Colon (tissue), 2 donors: ENCODE measurements at regions not wholly inside any gene's neighbourhood (a gene's known extent, or its start where the extent isn't known, plus 50 kb on each side); places are given as distances from the start of the nearest gene placed in this dataset.

Experiments
- FAIRE-seq: peaks from 2 replicates; lab custom pipeline; 2012; peaks lifted over from hg19 to GRCh38; lab: Jason Lieb, UNC
- donor health status: control.
- donor health status: control.

DNA sequence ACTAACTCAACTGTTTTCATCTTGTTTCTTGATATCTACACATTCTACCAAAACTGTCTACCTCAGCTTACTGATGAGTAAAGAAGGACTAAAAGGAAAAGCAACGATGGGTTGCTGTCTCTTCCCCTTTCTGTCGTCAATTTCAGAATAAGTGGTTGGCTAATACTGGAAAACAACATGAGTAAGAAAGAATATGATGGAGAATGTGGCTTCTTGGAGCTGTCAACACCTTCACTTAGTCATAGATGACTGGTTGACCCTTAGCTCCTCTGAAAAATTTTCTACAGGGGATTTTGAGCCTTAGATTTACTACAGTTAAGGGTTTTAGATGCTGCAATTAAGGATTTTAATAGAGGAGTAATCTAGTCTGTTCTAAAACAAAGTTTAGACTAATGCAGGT, 797.9 kb downstream of the TLE4 start:
- FAIRE-seq, result no peak

DNA sequence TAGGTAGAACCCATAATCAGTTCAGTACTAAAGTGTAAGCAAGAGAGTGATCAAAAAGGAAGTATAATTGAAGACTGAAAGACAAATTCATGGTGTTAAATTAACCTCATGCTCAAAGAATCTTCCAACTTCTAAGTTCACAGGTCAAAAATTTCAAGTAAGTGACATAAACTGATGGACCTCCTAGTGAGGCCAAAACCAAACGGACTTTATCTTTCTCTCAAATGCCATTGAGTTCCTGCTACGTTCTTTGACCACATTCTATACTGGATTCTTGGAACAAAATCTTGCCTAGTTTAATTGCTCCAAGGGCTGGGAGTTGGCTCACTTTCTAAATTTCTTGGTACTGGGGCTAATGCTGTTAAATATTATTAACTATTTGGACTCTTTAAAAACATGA, 794.9 kb downstream of the TLE4 start:
- no peak for FAIRE-seq

DNA sequence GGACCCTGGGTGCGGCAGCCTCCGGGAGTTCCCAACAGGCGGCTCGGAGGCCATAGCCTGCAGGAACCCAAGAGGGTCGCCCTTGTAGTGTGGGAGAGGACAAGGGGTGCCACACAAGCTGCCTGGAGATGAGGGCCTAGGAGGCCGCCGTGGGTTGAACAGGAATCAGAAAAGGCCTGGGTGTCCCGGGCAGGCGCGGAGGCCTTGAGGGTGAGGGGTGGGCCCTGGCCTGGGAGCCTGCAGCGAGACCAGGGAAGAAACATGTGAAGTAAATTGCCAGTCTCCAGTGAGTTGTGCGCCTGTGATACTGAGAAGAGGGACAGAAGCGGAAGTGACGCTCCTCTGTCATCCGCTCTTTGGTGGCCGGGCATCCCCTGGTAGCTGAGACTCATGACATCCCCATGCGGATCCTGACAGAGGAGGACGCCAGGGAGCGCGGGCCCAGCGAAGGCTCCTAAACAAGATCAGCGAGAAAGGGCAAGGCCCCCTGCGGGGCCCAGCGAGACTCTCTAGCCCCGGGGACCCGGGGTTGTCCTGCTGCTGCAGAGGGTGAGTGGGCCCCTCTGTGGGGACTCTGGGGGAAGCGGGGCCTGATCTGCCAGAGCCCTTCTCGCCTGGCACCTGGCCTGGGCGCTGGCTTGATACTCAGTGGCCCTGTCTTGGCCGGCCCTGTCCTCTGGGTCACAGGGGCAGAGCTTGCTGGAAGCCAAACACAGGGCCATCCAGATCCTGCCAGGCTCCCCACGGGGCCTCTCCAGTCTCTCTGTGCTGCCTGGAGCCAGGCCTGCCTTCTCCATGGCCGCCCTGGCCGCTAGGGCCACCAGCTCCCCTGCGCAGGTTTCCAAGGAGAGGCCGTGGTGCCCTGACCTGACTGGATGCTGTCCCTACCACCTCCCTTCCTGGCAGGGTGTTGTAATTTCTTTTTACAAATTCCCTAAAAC, 788.4 kb downstream of the TLE4 start:
- FAIRE-seq, result no peak

GRCh38 chr9:80359291-80359690, 787.5 kb downstream of the TLE4 start:
- FAIRE-seq, result no peak

DNA sequence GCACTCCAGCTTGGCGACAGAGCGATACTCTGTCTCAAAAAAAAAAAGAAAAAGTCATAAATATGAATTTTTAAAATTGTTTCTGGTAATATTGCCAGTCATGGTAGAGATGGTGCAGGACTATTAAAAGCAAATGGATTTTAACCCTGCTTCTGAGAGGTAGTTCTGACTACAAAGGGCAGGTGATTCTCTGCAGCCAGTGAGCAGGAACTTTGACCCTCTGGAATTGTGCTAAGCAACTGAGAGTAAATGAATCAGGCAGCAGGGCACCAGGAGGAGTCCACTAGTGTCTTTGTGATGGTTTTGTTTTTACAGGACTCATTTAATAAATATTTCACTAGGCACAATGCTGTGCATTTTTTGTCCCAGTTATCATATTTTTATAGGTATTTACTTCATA, 781.2 kb downstream of the TLE4 start:
- FAIRE-seq, result no peak

DNA sequence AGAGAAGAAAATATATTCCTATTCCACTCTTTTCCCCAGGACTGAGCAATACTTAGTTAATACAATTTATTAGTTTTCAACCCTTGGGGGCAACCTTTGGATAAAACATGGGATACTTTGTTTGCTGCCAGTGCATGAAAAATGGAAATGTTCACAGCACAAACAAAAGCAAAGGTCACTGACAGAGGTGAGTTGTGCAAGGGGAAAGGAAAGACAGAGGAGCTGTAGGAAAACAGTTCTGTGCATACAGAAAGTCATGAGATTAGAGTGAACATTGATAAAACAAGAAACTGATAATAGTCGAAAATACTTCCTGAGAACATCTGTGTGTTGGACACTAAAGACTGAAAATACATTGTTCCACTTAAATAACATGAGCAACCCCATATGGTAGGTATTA, 779.8 kb downstream of the TLE4 start:
- FAIRE-seq, result no peak

GRCh38 chr9:80326105-80326504, 754.3 kb downstream of the TLE4 start:
- FAIRE-seq, result no peak

DNA sequence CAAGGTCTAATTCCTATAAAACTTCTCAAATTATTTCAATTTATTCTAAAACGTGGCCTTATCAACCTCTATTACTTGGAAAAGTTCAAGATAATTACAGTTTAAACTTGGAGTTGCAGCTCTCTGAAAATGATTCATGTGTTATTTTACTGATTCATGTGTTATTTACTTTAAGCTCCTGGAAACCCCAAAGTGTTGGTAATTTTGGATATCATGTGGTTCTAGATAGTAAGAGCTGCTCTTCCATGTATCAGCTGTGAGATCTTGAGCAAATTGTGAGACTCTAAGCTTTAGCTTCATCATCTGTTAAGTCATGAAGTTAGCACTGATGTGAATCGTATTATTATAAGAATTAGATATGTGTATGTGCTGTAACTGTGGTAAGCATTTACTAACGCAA, 749.2 kb downstream of the TLE4 start:
- FAIRE-seq, result no peak

DNA sequence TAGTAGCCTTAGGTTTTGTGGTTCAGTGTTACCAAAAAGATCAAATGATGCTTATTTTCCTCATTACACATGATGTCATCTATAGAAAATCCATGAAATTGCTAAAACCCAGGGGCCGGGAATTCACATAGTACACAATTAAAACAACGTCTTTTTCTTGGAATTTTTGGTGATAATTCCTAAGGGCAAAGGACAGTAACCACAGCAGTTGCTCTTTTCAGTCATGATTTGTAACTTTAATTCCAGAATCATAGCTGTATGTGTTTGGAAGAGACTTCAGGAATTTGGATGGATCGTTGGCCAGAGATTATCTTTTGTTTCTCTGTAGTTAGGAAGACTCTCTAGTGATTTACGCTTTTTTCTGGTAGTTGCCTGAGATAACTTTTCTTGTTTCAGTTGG, 748.7 kb downstream of the TLE4 start:
- no peak for FAIRE-seq

DNA sequence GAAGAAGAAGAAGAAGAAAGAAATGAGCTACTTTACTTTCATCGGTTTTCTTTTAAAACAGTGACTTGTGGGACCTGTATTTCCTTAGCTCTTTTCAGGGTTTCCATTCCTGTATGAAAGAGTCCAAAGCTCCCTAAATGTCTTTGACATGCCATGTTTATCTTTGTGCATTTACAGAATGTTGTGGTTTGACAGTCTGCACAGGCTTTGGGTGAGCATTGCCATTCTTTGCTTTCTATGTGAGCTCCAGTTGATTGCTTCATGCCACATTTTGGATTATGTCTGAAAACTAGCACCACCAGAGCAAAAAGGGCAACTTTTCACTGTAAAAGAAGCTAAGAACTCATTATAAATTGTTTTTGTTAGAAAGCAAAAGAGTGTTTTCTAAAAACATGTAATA, 733.4 kb downstream of the TLE4 start:
- FAIRE-seq, result no peak

GRCh38 chr9:80294955-80295354, 723.2 kb downstream of the TLE4 start:
- FAIRE-seq, result no peak

- no peak for FAIRE-seq
Observed at GRCh38 chr9:80294318-80294717, 722.6 kb downstream of the TLE4 start.

DNA sequence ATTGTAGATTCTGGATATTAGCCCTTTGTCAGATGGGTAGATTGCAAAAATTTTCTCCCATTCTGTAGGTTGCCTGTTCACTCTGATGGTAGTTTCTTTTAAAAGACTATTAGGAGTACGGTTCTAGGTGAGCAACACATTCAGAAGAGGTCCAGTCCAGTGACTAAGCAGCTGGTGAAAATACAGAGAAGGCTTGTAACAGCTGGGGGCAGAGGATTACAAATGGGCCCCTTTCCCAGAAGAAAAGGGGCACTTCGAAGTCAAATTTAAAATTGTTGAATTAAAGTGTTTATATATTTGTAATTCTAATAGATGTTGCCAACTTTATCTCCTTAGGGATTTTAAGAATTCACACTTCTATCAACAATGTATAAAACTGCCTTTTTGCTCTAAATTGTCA, 720.5 kb downstream of the TLE4 start:
- no peak for FAIRE-seq

GRCh38 chr9:80285326-80285725, 713.6 kb downstream of the TLE4 start:
- no peak for FAIRE-seq

DNA sequence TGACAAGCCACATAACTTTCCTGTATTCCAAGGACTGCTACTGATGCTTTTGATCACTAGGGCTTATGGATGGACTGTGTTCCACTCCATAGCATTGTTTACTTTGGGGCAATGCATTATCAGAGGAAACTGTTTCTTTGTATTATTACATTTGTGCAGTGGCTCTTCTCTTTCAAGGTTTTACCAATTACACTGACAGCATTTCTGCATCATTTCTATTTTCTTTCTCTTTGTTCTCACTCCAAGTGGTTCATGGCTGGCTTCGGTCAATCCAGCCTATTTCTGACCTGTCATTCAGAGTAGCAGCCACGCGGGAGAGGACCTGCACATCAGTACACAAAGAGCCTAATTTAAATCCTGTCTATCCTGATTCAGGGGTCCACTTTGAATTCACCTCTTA, 711.0 kb downstream of the TLE4 start:
- no peak for FAIRE-seq

DNA sequence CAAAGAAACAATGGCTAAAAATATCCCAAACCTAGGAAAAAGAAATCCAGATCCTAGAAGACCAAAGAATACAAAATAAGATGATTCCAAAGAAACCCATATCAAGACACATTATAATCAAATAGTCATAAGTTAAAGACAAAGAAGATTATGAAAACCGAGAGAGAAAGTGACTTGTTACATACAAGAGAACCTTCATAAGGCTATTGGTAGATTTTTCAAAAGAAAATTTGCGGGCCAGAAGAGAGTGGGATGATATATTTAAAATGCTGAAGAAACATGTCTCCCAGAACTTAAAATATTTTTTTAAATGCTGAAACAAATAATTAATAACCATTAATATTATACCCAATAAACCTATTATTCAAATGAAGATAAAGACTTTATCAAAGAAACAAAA, 687.3 kb downstream of the TLE4 start:
- no peak for FAIRE-seq

DNA sequence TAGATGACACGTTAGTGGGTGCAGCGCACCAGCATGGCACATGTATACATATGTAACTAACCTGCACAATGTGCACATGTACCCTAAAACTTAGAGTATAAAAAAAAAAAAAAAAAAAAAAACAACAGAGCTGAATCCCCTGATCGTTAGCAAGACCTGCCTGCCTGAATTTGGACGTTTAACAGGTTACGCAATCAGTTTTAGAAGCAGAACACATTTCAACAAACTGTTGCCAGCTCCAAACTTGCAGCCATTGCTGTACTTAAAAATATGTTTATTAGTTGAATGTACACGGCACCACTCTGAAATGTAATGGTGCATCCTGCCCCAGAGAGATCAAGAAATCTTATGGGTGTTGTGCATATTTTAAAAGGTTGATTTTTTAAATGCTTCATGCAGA, 680.0 kb downstream of the TLE4 start:
- no peak for FAIRE-seq

DNA sequence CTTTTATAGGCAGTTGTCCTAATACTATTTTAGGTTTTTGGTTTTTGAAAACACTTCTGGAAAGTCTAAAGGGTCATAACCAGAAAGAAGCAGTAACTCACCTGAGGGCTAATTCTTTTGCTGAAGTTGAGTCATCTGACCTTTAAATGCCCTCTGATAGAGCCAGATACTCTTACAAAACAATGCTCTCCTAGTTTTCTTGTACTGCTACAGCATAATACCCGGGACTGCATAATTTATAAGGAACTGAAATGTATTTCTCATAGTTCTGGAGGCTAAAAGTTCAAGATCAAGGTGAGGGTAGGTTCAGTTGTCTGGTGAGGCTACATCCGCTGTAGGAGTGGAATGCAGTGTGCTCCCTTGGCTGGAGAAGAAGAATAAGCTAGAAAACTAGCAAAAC, 670.3 kb downstream of the TLE4 start:
- no peak for FAIRE-seq

DNA sequence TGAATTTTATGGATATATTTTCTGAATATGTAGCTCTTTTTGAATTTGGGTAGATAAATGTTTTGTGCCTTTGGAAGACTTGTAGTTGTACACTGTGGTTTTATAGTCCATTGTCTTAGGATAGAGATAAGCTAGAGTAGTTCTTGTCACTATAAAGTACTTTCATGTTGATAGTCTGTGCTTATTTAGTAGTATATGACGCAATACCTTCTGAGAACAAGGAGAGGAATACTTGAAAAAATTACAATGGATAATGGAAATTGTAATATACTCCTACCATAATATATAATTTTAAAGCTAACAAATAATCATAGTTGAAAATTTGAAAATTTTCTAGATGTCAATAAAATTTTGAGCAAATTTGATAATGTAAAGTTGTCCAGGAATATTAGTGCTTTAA, 664.0 kb downstream of the TLE4 start:
- no peak for FAIRE-seq

- FAIRE-seq, result no peak
Observed at GRCh38 chr9:80233906-80234305, 662.1 kb downstream of the TLE4 start.

DNA sequence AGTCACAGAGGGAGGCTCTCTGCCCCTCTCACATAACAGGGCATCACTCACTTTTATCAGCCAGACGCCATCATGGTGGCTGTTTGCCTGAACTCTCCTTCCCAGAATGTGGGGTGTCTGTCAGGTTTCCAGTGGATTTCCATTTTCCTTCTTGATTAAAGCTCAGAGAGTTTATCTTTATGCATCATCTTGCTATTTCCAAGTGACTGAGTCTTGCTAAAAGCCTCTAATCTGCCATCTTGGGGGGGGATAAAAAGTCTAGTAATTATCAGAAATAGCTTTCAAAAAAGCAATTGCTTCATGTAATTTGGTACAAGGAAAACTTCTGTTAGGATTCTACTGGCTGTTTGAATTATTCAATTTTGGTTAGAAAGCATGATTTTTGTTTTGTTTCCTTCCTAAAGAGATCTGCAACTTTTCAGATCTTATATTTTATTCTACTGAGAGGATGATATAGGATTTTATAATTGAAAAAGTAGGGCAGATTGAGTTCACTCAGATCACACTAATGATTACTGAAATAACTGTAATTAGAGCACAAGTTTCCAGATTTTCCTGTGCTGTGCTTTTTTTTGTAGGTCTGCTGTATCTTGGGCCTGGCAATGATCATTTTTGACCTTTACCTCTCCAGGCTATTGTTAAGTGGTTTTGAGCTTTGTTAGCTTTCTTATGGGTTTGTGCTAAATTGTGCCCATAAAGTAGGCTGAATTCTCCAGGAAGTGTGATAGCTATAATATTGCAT, 661.5 kb downstream of the TLE4 start:
- FAIRE-seq, result no peak

- no peak for FAIRE-seq
Observed at GRCh38 chr9:80231318-80232236, 659.8 kb downstream of the TLE4 start.

GRCh38 chr9:80223897-80224296, 652.1 kb downstream of the TLE4 start:
- no peak for FAIRE-seq
